ENCODE measurements at regions not wholly inside any gene's neighbourhood (a gene's known extent, or its start where the extent isn't known, plus 50 kb on each side); places are given as distances from the start of the nearest gene placed in this dataset.

DNA sequence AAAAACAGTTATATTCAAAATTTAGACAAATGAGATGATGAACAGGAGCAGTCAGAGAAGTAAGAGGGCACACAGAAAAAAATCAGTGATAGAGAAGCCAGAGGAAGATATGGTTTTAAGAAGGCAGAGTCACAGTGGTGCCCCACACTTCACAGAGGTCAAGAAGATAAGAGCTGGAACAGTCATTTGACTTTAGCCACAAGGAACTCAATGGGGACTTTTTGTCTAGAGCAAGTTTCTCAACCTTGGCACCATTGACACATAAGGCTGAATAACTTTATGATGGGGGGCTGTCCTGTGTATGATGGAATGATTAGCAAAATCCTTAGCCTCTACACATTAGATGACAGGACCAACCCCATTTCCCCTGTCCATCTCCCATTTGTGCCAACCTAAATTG is 172.8 kb upstream of the PLEKHG7 start:
- DNase-seq, result no peak

- DNase-seq, result no peak
Observed at GRCh38 chr12:92528586-92528985, 174.2 kb upstream of the PLEKHG7 start.

DNA sequence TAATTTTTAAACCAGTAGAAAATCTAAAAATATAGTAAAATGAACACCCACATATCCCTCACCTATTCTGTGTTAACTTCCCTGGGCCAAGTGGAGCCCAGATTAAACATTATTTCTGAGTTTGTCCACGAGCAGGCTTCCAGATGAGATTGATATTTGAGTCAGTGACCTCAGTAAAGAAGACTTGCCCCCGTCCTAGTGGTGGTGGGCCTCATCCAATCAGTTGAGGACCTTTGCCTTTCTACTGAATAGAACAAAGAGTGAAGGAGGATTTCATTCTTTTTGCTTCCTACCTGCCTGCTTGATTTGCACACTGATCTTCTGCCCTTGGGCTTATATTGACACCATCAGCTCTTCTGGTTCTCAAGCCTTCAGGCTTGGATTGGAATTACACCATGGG is 174.7 kb upstream of the PLEKHG7 start:
- no peak for DNase-seq

DNA sequence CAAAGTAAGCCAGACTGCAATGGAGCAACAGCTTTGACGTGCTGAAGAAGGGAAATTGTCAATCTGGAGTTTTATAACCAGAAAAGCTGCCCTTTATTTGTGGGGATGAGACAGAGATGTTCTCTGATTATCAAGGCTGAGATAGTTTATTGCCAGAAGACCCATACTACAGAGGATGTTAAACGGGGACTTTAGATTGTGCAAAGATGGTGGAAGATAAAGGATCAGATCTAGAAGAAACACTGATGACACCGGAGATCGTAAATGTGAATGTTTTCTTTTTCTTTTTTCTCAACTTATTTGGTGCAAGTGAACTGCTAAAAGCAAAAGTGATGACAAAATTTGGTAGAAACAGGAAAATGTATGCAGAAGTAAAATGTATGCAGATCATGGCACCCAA is 178.3 kb upstream of the PLEKHG7 start:
- DNase-seq, result no peak

DNA sequence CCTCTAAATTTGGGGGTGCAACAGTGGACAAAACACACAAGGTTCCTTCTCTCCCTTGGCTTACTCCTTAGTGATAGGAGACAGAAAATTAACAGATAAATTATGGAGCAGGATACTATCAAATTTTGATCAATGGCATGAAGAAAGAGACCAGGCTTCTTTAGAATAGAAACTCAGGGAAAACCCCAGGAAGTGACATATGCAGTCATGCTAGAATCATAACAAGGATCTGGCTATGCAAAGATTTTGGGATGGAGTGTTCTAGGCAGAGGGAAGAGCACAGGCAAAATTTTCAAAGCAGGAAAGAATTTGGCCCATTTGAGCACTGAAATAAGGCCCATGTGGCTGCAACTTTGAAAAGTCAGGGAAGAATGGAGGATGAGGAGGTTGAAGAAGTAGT is 182.3 kb upstream of the PLEKHG7 start:
- no peak for DNase-seq

DNA sequence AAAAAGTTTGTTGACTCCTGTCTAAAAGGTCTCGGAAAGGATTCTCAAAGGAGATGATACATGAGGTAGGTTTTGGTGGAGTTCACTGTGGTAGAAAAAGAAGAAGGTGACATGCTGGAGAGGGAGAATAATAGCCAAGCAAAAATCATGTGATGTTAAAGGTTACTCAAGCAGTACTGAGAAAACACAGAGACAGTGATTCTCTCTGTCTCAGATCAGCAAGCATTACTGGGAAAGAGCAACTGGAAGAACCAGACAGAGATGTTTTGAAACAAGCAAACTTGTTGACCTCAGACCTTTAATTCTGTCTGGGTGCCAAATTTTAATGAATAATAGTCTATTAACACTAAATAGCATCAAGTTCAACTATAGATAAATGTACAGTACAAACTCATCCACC is 183.5 kb upstream of the PLEKHG7 start:
- DNase-seq, result no peak

DNA sequence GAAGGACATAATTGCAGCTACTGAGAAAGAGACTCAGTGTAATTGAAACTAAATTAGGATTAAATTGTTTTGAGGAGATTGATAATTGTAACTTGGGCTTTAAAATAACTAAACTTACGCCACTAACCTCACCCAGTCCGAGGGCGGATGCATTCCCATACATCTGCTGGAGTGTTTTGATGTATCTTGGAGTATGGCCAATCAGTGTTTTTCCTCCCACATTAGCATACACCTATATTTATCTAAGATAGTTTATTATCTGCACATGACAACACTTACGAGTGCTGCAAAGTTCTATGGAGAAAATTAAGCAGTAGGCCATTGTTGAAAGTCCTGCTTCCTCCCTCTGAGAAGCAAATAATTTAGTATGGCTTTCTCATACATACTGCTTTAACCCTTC is 184.7 kb upstream of the PLEKHG7 start:
- no peak for DNase-seq

DNA sequence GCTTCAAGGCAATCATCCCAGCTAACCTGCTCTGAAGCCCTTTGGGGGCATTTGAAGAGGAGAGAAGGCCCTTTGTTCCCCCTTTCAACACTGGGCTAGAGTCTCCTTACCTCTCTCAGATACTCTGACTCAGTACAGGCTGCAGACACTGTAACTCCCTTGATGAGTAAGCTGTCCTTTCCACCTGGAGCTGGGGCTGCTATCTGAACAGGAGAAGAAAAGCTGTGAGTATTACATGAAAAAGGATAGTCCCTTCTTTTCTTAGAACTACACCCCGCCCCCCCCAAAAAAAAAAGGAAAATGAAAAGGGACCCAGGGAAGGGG is 186.6 kb upstream of the PLEKHG7 start:
- no peak for DNase-seq

DNA sequence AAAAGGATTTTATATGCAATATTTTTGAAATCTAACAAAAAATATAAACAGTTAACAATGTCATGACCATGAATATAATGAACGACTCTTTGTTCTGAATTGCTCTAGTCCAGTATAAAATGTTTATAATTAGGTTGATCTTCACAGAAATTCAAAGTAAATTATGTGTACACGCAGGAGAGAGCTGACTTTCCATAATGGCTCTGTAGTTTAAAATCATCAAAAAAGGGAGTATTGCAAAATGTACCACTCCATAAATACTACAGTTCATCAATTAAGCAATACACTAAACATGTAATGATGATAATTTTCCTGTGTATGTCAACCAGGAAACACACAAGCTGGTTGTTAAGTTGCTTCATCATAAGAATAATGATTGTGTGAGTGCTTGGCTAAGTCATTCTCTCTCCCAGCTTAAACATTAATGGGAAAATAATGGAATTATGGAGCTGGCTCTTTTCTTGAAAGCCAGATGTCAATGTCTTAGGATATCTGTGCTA is 189.5 kb upstream of the PLEKHG7 start:
- no peak for DNase-seq

GRCh38 chr12:92511786-92512185 is 191.0 kb upstream of the PLEKHG7 start:
- DNase-seq, result no peak

DNA sequence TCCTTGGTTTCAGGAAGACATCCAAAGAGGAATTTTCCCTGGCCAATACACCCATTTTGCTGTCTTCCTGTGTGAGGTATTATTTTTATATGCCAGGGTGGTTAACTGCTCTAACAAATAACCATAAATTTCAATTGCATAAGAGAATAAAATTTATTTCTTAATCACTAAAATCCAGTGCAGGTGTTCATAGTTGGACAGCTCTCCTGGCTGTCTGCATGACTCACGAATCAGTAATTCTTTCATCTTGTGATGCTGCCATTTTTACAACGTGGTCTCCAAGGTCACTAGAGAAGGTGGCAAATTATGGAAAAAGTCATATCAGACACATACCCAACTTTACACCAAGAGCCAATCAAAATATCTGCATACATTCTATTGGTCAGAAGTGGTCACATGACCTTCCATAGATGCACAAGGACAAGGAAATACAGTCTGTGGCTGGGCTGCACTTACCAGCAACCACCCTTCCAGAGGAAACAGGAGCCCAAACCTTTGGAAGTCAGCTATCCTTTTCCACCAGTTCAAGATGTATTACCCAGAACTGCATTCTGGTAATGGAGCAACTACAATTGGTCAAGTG is 193.5 kb upstream of the PLEKHG7 start:
- no peak for DNase-seq

DNA sequence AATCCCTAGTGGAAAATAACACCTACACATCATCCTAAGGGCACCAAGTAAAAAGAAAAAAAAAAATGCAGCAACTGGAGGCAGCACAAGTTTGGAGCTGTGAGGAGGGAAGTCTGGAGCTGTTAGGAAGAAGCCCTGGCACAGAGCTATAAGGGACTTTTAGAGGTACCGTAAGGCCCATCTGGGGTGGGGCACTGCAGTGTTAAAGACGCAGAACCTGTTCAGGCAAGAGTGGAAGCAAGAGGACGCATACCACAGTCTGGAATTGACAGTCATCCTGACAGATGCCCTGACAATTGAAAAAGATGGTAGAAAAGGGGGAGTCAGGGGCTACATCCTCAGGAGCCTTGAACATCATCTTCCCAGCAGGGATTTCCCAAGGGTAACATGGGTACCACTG is 195.9 kb upstream of the PLEKHG7 start:
- DNase-seq, result no peak

DNA sequence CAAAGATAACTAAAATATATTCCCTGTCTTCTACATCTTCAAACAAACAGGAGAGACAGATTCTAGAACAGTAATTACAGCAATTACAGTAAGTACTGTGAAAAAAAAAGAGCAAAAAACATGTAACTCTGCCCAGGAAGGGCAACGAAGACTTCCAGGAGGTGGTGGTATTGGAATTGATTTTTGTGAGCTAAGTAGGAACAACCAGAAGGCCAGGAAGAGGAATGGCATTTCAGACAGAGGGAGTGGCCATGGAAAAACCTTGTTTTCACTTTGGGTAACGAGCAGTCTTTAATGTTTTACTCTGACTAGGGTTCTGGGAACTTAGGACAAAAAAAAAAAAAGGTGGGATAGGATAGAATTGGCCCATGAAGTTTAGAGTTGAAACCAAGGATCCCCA is 196.3 kb upstream of the PLEKHG7 start:
- DNase-seq, result peak; percentile 5

GRCh38 chr12:92505254-92506231 is 197.2 kb upstream of the PLEKHG7 start:
- DNase-seq, result peak; percentile 29

DNA sequence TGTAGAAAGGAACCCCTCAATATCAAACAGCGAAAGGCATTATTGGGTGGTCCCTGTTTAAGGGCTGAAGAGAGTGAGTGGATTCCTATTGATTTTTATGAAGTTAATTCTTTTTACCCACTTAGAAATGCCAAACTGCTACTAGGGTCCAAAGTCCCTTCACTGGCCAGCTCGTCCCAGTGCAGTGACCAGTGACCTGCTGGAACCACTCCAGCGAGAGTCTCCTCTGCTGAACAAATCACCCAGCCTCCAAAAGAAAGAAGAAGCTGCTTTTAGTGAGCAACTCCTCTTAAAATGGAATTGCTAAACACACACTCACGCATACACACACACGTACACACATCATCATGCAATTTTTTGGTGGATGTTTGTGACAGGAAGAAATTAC is 198.2 kb upstream of the PLEKHG7 start:
- peak; percentile 14 for DNase-seq

GRCh38 chr12:92503971-92504593 is 198.7 kb upstream of the PLEKHG7 start:
- DNase-seq, result peak; percentile 12

GRCh38 chr12:92503029-92503931 is 199.5 kb upstream of the PLEKHG7 start:
- DNase-seq, result no peak

DNA sequence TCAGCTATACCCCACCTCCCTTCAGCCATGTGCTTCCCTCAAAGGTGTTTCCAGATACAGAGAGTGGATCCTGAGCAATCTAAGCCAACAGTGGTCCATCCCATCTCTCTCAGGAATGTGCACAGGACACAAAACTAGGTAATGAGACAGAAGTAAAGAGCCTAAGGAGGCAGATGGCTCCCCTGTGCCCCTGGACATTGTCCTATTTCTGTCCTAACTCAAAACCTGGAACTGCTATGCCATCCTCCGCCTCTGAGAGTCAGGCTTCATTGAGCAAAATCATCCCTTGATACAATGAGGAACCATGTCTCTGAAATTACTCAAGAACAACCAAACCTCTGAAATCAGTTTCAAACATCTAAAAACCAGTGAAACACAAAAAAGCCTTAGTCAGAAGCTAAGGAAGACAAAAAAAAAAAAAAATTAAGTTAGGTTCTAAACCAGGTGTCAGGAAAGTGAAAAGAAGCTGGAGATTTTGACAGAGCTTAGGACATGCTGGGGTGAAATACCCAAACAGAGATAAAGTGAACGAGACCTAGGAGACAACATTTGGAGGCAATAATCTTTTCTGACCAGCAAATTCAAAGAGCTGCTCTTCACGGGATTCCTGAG is 200.3 kb upstream of the PLEKHG7 start:
- DNase-seq, result peak; percentile 11

GRCh38 chr12:92496790-92497189 is 206.0 kb upstream of the PLEKHG7 start:
- DNase-seq, result no peak

DNA sequence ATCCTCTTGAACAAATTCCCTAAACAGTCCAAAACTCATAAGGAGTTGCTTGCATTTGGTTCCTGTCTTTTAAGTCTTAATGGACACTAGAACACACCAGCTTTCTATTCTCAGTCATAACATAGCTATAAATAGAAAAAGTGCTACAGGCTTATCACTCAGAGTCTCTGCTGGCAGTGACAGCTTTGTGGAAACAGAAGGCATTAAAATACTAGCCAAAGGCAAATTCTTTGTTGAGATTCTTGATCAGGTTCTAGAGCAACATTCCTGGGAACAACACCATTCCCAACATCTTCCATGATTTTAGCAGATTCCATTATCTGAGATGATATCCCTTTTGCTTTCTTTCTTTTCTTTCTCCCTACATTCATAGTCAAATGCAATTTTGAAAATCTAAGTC is 207.7 kb upstream of the PLEKHG7 start:
- no peak for DNase-seq

- no peak for DNase-seq
Observed at GRCh38 chr12:92493816-92494215, 209.0 kb upstream of the PLEKHG7 start.

- no peak for DNase-seq
Observed at GRCh38 chr12:92492995-92493394, 209.8 kb upstream of the PLEKHG7 start.

Data from midbrain (tissue), 1 donor.